ENCODE measurements at regions not wholly inside any gene's neighbourhood (a gene's known extent, or its start where the extent isn't known, plus 50 kb on each side); places are given as distances from the start of the nearest gene placed in this dataset.
"Not testable (repeated sequence)": the region's sequence is repeated elsewhere in the genome, so short reads cannot be mapped to it uniquely, and the experiment has no call there.

DNA sequence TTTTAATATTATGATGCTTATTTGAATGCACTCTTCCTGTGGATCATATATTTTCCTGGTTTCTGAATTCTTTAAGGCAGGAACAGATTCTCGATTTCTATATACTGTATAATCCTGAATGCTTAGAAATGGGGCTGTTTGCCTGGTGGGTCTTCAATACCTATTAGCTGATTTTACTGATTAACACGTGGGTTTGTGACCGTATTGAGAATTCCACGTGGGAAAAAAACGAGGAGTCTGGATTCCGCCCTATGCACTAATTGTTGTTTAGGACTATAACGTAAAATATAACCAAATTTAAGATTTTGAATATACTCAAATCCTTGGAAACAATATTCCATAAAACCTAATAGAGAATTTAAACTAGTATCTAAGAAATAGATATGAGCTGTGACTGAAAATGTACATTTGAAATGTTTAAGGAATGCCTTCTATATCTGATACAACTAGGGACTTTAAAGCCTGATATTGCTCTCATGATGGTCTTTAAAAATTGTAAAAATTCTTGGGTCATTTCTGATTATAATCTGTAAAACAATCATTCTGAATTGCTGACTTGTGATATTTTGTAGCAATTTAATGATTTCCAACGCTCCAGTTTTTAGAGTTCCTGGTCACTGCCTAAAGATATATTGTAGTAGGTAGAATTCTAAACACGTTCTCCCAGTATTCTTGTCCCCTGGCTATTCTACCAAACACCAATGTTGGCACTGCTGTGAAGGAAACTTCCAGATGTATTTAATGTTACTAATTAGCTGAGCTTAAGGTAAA, 93.6 kb upstream of the NOX3 start:
- ATAC-seq, result no peak

DNA sequence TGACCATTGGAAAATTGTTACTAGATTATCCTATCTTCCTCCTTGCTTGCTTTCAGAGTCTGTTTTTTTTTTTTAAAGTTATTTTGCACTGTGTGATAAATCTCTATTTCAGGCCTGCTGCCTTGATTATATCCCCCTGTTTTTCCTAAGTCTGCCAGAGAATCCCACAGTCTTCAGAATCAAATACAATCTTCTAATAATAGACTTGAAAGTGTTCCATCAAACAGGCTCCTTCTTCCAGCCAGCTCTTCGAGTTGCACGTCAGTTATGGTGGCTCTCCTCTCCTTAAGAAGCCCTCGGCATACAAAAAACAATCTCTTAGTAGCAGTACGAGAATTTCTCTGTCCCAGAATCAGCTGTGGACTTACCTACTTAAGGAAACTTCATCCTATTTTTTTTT, 92.9 kb upstream of the NOX3 start:
- no peak for ATAC-seq

DNA sequence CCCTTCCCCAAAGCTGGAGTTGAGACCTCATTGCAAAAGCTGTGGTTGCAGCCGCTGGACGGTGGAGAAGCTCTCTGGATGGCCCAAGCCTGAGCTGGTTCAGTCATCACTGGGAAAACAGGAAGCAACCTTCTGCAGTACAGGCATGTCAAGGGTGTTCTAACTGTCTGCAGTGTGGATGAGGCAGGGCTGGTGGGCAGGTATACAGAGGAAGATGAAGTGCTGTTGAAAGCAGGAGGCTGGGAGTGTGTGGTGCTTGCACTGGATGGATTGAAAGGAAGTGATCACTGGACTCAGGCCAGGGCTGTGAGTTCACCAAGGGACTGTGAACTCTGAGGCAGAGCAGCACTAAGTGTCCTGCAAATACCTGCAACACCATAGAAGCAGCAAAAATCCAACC, 89.0 kb upstream of the NOX3 start:
- no peak for ATAC-seq

DNA sequence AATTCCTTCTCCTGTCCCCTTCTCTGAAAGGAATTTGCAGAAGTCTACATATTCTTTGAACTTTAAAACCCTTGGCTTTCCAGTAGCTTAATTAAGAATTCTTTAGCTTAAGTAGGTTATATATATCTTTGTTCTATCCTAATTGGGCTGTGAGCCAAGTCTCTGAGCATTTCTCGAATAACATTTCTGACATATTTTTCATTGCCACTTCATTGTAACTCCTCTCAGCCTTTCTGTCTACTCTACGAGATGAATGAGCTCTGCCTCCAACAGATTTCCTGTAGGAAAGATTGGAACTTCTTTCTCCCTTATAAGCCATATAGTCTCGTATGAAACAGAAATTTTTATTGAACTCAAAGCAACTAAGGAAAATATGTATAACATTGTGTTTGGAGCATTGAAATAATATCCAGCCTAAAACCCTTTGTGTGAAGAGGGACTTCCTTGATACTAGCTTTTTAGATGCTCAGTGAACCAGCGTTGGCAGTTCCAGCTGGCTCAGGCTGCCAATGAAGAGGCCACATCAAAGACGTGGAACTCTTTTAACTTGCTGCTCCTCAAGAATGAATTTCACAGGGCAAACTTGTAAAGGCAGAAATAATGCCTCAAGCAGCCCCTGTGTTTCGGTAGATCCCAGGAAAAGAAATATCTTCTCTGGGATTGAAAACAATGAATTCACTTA, 87.7 kb upstream of the NOX3 start:
- no peak for ATAC-seq

DNA sequence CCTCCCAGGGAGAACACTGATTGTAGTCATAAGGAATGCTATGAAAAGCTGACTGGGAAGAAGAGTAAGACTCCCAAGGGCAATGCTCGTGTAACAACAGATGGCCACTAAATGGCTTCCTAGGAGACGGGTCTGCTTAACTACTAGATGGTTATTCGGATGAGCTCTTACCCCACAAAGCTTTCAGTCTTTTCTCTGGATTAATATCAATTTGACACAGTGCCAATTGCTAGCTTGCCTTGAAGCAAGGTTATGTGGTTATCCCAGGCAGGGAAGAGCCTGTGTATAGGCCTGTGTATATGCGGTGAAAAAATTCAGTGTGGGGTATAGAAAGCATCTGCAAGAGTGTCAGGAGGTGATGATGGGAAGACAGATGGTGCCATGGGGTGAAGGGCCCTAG, 86.4 kb upstream of the NOX3 start:
- no peak for ATAC-seq

DNA sequence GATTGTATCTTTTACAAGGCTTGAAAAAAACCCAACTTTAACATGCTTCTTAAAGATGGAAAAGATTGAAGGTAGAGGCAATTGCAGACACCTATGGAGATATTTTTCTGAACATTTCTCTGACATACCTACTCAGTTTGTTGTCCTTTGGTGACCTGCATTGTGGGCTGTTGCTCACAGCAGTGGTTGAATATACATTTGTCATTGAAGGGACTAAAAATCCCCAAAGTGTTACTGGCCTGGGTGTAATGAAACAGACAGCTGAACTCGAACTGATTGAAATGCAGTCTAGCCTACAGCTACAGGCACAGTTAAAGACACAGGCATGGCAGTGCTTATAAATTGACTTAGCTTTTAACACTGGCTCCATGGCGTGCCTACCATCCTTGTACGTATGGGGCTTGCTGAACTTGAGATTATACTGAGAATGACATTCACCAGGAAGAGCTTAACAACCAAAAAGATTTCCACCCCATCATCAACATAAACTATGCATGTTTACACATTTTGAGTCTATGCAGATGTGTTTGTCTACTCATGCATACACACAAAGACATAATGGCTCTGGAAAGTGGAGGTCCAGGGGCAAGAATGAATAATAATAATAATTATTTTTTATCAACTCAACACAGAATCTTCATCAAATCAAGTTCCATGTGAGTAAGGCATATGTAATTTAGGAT, 83.2 kb upstream of the NOX3 start:
- ATAC-seq, result no peak

DNA sequence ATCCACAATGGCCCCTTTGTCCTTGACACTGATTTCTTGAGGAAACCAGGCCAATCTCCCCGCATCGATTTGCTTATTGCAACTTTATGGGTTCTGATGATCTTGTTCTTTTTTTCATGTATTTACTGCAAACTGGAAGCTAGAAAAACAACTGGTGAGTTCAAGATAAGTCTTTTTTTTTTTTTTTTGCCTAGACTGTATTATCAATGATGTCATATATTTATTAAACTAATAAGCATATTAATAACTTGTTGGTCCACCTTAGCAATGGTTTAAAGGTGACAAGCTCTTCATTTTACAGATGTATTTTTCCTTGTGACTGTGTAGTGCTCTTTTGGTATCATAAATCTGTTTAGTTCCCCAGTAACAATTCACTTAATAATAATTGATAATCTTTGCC, 79.0 kb upstream of the NOX3 start:
- no peak for ATAC-seq

DNA sequence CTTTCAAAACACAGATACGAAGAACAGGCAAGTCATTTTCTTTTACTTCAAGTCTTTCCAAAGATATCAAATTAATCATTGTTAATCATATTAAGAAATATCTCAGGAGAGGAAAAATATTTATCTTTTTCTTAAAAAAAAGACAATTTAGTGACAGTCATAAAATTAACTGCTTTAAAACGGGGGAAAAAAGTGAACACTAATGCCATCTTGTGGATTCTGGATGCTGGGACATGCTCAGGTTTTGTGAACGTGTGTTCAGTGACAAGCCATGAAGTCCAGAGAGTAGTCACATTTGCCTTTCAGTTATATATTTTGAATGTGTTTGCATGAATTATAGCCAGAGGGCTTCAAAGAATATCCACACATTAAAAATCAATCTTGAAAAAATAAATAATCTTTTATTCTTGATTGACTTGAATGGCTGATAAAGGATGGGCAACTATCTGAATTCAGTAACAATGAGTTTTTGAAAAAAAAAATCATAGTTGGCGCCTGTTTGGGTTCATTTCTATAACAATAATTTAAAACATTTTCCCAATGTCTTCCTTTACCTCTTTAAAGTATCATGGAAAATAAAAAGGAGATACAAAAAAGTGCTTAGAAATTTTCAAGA, 74.7 kb upstream of the NOX3 start:
- ATAC-seq, result no peak

DNA sequence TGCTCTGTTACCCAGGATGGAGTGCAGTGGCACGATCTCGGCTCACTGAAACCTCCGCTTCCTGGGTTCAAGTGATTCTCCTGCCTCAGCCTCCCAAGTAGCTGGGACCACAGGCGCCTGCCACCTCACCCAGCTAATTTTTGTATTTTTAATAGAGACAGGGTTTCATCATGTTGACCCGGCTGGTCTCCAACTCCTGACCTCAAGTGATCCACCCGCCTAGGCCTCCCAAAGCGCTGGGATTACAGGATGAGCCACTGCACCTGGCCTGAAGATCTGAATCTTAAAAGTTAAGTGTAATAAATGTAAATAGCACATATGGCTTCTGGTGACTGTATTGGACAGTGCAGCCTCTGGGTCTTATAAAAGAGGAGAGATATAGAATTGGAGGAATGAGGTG, 74.2 kb upstream of the NOX3 start:
- ATAC-seq, result not testable (repeated sequence)

DNA sequence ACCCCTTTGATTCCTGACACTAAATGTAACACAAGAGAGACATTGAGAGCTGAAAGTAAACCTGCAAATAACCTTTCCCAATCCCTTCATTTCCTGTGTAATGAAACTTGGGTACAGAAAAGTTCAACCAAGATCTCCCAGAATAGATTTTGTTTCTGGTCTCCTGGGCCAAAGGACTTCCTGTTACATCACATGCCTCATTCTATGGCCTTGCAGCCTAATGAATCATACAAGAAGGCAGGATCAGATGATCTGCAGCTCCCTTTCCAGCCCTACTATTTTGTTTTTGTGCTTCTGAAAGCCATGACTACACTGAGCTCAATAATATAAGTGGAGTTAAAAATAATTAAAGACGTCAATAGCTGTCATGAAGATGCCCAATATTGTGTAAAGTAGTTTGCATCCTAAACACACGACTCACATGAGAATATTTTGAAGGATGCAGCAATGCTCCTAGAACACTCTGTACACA, 73.4 kb upstream of the NOX3 start:
- peak; percentile 57 for ATAC-seq

DNA sequence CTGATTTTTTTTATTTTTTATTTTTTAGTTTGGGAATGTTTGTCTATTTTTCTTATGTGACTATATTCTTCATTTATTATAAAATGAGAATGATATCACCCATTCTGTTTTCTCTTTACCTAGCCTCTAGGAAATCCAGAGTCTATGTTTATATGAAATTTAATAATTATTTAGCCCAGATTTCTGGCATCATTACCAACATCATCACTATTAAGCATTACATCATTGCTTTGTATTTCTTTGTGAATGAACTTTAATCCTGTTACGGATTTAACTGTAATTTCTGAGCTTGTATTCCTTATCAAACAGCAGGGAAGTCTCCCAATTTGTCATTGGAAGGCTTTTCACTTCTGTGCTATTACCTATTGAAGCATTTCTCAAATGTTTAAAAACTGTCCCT, 72.7 kb upstream of the NOX3 start:
- ATAC-seq, result no peak

DNA sequence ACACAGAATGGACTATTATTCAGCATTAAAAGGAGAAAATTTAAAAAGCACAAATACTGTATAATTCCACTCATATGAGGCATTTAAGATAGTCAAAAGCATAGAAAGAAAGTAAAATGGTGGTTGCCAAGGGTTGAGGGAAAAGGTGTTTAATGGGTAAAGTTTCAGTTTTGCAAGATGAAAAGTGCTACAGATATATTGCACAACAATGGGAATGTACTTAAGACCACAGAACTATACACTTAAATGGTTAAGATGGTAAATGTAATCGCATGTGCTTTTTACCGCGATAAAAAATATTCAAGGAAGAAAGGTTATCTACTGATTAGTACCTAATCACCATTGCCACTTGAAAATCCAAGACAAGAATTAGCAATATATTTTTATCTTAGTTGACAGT, 71.8 kb upstream of the NOX3 start:
- ATAC-seq, result no peak

DNA sequence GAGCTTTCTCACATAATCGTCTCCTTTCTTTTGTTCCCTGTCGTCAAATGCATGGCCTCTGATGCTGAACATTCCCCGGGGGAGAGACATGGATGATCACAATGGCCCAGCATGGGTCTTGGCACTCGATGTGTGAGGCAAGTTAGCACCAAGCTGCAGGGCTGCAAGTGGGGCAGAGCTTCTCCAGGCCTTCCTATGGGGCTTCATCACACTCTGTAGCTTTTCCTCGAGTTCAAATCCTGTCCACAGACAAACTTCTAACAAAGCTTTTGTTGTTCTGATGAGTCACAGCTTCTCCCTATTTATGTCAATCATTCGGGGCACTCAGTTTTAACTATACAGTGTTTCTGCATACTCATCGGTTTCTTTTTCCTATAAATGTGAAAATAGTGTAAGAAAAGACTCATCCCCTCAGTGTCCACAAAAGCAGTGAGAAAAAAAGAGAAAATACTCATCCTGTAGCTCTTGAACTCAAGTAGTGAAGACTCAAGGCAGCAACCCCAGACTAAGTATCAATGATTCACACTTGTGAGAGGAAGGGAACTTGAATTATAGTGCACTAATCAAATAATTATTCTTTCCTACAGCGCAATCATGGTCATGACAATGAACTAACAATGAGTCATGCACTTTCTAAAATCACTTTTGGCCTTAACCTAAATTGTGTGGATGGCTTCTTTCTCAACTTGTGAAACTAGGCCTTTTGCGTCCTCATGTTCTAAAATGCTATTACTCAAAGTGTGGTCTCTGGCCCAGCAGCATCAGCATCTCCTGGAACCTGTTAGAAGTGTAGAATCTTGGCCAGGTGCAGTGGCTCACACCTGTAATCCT, 68.4 kb upstream of the NOX3 start:
- ATAC-seq, result peak; percentile 87

DNA sequence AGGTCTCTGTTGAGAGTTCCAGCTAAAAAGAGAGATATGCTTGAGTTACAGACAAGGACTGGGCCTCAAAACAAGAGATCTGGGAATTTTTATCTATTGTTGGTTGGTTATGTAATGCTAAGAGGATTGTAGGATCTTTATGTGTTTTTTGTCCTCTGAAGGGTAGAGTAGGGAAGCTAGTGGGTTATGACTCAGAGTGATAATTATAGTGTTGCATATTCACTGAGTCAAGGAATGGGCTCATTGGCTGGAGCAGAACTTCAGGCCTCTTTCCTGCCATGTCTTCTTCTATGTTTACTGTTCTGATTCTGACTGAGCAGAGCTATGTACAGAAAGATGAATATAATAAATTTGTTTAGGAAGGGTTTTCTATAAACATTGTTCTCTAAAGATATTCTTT, 66.1 kb upstream of the NOX3 start:
- ATAC-seq, result no peak

DNA sequence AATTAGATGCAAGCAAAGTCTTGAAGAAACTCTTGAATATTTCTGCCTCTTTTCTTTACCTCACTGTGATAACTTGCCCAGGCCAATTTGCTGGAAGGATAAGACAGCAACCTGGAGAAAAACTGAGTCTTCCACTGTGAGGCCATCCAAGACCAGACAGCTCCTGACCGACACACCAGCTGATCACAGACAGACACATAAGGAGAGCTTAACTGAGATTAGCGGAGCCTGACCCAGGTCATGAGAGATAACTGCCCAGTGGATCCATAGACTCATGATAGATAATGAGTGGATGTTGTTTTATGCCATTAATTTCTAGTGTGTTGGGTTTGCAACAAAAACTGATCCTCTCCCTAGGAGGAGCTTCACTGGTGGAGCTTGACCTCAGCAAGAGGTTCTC, 64.4 kb upstream of the NOX3 start:
- no peak for ATAC-seq

DNA sequence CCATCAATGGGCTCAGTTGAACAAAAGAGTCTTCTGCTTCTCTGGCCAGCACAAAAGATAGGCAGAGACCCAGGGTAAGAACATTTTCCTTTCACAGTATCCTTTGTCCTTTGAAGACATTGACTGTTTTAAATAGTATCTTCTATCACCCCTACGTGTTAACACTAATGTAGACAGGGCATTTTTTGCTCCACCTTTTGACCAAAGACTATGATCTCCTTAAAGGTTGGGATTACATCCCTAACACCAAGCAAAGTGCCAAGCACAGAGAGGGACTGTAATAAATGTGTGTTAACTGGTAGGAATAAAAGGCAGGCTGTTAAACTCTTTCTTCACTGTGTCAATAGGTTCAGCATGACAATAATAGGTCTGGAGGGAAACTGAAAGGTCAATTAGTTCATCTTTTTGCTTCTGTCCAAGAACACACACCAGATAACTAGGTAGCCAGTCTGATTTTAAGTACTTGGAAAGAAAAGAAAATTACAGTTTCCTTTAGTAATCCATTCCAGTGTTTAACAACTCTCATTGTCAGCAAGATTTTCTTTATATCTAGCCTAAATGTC, 63.6 kb upstream of the NOX3 start:
- ATAC-seq, result no peak

DNA sequence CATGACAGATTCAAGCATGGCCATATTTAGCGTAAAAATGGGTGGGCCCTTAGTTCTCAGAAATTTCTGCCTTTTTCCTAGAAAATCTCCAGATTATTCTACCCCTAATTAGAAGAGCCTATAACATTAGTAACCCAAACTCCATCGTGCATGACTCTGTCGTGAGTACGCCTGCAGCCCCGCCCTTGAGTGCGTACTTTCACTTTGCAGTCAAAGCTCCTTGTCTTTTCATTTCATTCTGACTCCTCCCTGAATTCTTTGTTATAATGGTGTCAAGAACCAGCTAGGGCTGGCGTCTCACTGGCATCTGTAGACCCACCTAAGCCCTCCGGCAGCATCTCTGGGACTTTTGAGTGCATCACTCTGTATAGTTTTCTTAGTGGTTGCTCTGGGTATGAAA, 61.7 kb upstream of the NOX3 start:
- ATAC-seq, result peak; percentile 31

DNA sequence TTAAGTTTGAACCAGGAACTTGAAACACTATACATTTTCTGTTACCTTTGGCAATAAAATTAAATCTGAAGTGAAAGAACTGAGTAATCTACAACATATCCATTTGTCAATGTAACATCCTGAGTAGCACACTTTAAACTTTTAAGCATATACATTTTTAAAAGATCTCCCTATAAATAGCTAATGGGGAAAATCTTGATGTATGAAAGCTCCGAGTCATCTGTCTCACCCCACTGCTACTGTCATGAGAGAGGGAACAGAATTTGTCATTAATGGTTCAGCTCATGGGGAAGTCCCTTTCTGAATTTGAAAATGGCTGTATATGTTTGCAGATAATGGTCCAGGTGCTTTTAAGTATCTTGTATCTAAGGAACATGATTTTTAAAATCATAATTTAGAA, 55.2 kb upstream of the NOX3 start:
- ATAC-seq, result no peak

DNA sequence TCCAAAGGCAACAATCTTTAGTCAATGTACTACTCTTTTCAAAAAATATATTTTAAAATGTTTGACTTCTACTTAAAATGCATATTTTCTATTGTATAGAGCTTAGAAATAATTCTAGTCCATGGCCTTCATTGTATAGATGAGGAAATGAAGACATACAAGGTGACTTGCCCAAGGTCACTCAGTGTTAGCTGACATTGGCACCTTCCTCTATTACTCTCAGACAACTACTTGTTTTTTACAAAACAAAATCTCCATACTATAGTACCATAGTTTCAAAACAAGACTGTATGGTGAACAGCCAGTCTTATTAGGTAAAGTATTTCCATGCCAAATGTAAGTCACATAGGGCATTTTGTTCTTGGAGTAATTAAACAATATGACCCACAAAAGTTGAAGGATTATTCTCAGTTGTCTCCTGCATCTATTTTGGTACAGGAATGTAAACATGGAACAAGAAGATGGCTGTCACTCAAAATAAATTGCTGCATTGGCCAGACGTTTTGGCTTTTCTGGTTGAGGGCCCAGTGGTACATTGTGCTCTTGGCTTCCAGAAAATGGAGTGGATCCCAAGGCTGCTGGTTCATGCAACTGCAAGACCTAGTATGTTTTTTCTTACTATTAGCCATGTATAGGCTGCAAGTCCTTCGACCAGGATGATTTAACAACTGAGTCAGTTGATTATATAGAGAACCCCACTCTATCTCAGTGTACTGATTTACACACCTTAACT, 54.3 kb upstream of the NOX3 start:
- ATAC-seq, result no peak

DNA sequence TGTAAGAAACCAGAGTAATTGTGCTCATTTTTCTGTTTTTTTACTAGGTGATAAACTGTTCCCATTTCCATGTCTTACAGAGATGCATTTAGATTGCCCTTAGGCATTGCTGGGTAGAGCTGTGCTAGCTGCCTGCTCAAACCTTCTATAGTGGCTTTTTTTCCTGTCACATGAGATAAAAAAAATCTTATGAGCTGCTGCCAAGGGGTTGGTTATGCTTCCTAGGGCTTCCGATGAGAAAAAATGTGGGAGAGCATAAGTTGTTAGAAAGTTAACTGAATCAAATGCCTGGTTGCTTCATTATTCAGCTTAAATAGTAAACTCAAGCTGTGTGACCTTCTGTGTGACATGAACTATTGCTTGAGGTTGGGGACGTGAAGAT, 50.0 kb upstream of the NOX3 start:
- no peak for ATAC-seq
